ENCODE measurements at regions not wholly inside any gene's neighbourhood (a gene's known extent, or its start where the extent isn't known, plus 50 kb on each side); places are given as distances from the start of the nearest gene placed in this dataset.

- no peak for DNase-seq
These were observed 141.0 kb downstream of the TMEM17 start for GRCh38 chr2:62364791-62365528.

- DNase-seq, result no peak
These were observed 142.8 kb downstream of the TMEM17 start for GRCh38 chr2:62363166-62363565.

- DNase-seq, result no peak
These were observed 143.4 kb downstream of the TMEM17 start for GRCh38 chr2:62362561-62362960.

- no peak for DNase-seq
These were observed 144.0 kb downstream of the TMEM17 start for GRCh38 chr2:62361964-62362363.

- DNase-seq, result no peak
These were observed 151.0 kb downstream of the TMEM17 start for GRCh38 chr2:62354771-62355561.

DNA sequence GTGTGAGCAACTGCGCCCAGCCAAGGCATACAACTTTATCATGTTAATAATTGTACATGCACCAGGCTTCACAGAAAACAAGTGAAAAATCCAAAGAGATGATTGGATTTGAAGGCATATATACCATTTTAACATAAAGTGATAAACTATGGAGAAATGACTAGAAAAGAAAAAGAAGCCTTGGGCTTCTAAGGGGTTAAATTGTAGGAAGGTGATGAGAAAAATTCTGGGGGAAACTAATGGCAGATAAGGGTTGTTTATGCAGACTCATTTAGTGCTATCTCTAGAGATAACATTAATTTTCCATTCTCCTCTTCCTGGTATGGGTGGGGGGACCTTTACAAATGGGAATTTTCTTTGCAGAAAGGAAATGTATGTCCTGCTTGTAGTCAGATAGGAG, 154.0 kb downstream of the TMEM17 start:
- DNase-seq, result no peak

GRCh38 chr2:62349788-62350187, 153.9 kb downstream of the B3GNT2 start:
- no peak for DNase-seq

DNA sequence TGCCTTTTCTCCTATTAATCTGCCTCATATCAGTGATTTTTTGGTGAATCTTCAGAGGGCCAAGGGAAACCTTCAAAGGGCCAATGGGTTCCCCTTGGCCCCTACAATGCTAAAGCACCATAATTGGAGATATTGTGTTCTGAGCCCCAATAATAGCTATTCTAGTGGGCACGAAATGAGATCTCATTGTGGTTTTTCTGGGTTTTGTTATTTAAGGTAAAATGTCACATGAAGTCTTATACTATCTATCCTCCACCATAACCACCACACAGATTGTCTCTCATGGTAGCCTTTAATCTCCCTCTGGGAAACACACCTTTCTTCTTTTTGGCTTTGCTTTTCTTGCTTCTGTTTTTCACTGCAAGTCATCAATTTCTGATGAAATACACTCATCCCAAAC, 152.8 kb downstream of the B3GNT2 start:
- no peak for DNase-seq

- DNase-seq, result no peak
These were observed 151.8 kb downstream of the B3GNT2 start for GRCh38 chr2:62347563-62348270.

- DNase-seq, result no peak
These were observed 148.6 kb downstream of the B3GNT2 start for GRCh38 chr2:62344472-62344871.

GRCh38 chr2:62343636-62344337, 147.9 kb downstream of the B3GNT2 start:
- DNase-seq, result no peak

- DNase-seq, result no peak
These were observed 147.3 kb downstream of the B3GNT2 start for GRCh38 chr2:62343206-62343605.

DNA sequence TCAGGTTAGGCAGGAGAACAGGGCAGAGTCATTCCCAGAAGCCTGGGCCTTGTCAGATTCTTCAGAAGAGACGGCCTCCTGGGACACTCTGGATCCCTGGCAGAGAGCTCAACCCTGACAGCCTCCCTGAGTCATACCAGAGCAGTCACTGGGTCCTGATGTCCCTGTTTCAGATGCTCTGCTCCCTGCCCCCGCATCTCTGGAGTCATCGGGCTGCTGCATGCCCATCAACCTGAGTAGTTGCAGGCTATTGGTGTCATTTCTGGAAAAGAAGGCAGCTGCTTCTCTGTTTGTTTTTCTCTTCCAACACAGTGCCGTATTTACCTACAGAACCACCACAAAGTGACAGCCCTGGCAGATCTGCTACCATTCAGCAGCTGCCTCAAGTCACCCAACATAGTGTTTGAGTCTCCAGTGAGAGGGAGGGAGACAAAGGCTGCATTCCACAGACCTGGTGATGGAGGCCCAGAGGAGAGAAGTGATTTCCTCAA, 145.1 kb downstream of the B3GNT2 start:
- no peak for DNase-seq

DNA sequence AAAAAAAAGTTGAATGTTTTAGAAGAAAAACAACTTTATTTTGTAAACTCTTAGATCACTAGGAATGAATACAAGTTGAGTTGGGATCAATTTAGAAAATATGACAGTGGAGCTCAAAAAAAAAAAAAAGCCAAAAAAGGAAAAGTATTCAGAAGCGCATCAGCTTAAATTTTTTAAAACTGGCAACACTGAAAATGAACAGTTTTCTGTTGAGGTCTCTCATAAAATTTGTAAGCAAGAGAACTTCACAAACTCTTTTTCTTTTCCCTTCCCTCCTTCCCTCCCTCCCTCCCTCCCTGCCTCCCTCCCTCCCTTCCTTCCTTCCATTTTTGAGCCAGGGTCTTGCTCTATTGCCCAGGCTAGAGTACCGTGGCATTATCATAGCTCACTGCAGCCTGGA, 143.9 kb downstream of the B3GNT2 start:
- DNase-seq, result no peak

- DNase-seq, result no peak
These were observed 143.5 kb downstream of the B3GNT2 start for GRCh38 chr2:62339413-62339812.

DNA sequence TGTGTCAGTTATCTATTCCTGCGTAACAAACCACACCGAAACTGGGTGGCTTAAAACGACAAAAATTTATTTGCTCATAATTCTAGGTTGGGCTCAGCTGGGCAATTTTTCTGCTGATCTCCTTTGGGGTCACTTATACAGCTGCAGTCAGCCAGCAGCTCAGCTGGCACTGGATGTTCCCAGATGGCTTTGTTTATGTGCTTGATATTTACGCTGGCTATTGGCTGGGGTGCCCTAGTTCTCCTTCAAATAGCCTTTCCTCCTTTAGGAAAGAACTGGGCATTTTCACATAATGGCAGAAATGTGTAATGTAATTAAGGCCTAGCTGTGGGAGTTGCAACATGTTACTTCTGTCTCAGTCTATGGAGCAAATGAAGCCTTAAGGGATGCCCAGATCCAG, 142.2 kb downstream of the B3GNT2 start:
- DNase-seq, result no peak

DNA sequence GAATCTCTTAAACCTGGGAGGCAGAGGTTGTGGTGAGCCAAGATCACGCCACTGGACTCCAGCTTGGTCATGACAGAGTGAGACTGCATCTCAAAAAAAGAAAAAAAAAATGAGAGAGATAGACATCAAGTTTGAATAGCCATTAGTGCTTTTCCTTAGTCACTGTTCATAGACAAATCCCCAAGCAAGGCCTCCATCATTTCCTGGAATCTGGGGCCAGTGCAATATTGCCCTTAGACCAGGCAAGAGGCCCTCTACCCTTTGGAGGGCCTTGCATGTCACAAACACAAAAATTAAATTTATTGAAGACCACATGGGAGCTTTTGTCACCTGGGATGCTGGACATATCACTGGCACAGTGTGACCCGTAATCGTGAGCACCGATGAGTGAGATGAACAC, 141.5 kb downstream of the B3GNT2 start:
- DNase-seq, result no peak

DNA sequence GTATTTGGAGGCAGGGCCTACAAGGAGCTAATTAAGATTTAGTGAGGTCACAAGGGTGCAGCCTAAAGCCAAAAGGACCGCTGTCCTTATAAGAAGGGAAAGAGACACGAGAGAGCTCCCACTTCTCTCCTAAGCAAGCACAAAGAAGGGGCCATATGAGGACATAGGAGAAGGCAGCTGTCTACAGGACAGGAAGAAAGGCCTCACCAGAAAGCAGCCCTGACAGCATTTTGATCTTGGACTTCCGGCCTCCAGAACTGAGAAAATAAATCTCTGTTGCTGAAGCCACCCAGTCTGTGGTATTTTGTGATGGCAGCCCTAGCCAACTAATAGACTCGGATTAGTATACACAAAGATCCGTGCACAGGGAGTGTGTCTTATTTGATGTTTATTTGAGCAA, 139.7 kb downstream of the B3GNT2 start:
- DNase-seq, result no peak

DNA sequence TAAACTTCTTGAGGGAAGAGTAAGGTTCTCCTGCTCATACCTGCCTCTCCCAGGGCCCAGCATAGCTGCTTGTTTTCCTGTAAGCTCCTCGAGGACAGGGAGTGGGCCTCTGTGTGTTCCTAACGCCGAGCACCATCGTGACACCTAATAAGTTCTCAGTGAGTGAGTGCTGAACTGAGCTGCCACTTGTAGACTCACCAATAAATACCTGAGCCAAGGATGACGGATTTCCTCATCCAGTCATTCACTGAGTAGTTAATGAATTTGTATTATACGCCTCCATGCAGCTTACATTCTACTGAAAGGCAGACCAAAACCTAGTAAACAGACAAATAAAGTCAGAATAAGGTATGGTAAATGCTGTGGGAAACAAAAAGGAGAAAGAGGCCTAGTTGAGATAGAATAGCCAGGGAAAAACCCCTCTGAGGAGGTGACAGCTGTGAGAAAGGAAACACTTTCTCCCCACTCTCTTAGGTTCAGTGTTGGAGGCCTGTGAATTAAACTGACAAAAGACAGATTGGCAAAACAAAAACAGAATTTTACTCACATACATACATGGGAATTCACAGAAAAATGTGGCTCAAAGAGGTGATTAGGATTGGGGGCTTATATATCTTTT, 138.6 kb downstream of the B3GNT2 start:
- no peak for DNase-seq

- no peak for DNase-seq
These were observed 138.1 kb downstream of the B3GNT2 start for GRCh38 chr2:62334009-62334408.

DNA sequence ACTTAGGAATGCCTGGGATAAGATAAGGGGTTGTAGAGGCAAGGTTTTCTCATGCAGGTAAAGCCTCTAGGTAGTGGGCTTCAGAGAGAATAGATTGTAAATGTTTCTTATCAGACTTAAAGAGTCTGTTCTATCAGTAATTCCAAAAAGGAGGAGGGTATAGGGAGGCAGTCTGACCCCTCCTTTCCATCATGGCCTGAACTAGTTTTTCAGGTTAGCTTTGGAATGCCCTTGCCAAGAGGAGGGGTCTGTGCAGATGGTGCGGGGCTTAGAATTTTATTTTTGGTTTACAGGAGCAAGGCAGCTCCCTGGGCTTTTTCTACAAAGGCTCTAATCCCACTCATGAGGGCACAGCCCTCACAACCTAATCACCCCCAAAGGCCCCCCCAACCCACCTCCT, 135.0 kb downstream of the B3GNT2 start:
- DNase-seq, result no peak

DNA sequence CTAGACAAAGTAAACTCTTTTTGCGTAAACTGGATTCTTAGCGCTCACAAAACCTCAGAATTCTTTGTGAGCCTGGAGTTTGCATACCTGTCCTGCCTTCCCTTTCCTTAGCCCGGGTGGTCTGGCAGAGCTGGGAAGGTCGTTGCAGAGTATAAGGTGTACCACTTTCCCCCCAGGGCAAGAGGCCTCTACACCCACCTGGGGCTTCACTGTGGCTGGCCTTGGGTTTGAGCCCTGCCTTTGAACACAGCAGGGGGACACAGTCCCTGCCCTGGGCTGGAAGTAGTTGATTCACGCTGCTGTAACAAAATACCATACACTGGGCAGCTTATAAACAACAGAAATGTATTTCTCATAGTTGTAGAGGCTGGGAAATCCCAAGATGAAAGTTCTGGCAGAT, 133.9 kb downstream of the B3GNT2 start:
- DNase-seq, result no peak

GRCh38 chr2:62326735-62327134, 130.8 kb downstream of the B3GNT2 start:
- DNase-seq, result no peak

Data from left hindlimb (tissue), 1 donor.